ENCODE measurements at regions not wholly inside any gene's neighbourhood (a gene's known extent, or its start where the extent isn't known, plus 50 kb on each side); places are given as distances from the start of the nearest gene placed in this dataset.

DNA sequence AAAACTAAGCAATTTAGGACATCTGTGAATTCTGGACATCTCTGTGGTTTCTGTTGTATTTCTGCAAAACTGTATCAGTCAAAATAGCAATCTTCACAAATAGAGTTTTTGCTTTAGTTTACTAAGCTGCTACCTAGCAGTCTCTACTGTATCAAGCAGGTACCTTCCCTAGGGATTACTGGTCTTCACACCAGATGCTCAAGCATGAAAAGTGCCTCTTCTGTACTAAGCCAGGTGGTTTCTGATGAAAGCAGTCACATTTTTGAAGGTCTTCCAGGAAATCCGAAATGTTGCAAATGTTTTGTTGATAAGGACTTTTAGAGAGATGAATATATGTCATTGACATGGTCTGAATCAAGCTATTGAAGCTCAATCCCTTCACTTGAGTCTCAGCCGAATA lies 540.0 kb downstream of the KCTD16 start:
- Histone ChIP-seq H3K4me3 (ENCODE audit: low read length) (no peak overlapping the region), H3K4me1 (ENCODE audit: control insufficient read depth, insufficient read depth, low read length) (no peaks in the 10 kb centered on the region), H3K27ac (ENCODE audit: low read length) (no peak overlapping the region), H3K9me3 (ENCODE audit: control insufficient read depth, low read depth, low read length) (no peaks in the 10 kb centered on the region), H3K36me3 (ENCODE audit: control insufficient read depth, insufficient read depth, low read length) (no peaks in the 10 kb centered on the region), H3K27me3 (ENCODE audit: control insufficient read depth, insufficient read depth, low read length) (no peaks in the 10 kb centered on the region)
- no peak for DNase-seq
- no CpG with 5 or more reads among the region's 2 CpGs for WGBS (ENCODE audit: insufficient coverage, low lambda C conversion rate)

DNA sequence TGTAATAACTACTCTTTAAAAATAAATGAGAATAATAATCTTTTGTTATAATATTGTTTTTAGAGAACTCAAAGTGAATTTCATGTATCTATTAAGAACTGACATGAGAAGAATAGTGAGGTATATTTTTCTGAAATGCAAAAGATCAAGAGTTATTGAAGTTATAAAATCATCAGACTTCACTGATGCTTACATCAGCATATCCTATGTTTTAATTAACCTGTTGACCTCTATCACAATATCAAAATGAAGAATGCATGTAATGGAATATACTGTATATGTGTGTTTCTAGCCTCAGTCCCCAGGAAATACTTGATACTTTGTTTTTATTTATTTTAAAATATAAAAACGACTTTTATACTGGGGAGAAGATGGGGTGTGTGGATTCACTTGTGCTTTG lies 533.1 kb downstream of the KCTD16 start:
- WGBS (ENCODE audit: insufficient coverage, low lambda C conversion rate), result 33% methylated on average over 1 of the region's 1 CpG
- Histone ChIP-seq H3K4me1 (ENCODE audit: control insufficient read depth, insufficient read depth, low read length) (no peaks in the 10 kb centered on the region), H3K9me3 (ENCODE audit: control insufficient read depth, low read depth, low read length) (no peaks in the 10 kb centered on the region), H3K27ac (ENCODE audit: low read length) (no peak overlapping the region), H3K4me3 (ENCODE audit: low read length) (no peak overlapping the region), H3K27me3 (ENCODE audit: control insufficient read depth, insufficient read depth, low read length) (no peaks in the 10 kb centered on the region), H3K36me3 (ENCODE audit: control insufficient read depth, insufficient read depth, low read length) (no peaks in the 10 kb centered on the region)
- DNase-seq, result no peak

DNA sequence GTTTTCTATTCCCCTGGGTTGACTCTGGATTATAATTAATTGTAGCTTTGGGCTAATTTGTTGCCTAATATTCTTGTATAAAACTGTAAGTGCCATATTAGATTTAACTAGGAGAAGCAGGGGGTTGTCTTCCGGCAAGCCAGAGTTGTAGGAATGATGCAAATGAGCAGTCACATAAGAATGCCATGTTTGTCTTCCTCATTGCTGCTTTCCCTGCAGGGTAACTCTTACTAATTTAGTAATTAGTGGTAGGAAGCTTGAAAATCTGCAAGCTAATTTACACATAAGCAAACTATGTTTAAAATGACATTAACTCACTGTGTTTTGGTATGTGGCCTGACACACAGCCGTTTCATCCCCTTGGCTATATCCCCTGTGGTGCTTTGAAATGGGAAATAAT lies 527.8 kb downstream of the KCTD16 start:
- H3K27ac ChIP-seq (ENCODE audit: low read length), result no peak overlapping the region
- no peak for DNase-seq
- H3K27me3 ChIP-seq (ENCODE audit: control insufficient read depth, insufficient read depth, low read length), result no peaks in the 10 kb centered on the region
- no peaks in the 10 kb centered on the region for H3K9me3 ChIP-seq (ENCODE audit: control insufficient read depth, low read depth, low read length)
- no CpG with 5 or more reads among the region's 2 CpGs for WGBS (ENCODE audit: insufficient coverage, low lambda C conversion rate)
- no peaks in the 10 kb centered on the region for H3K4me1 ChIP-seq (ENCODE audit: control insufficient read depth, insufficient read depth, low read length)
- no peaks in the 10 kb centered on the region for H3K36me3 ChIP-seq (ENCODE audit: control insufficient read depth, insufficient read depth, low read length)
- no peak overlapping the region for H3K4me3 ChIP-seq (ENCODE audit: low read length)

DNA sequence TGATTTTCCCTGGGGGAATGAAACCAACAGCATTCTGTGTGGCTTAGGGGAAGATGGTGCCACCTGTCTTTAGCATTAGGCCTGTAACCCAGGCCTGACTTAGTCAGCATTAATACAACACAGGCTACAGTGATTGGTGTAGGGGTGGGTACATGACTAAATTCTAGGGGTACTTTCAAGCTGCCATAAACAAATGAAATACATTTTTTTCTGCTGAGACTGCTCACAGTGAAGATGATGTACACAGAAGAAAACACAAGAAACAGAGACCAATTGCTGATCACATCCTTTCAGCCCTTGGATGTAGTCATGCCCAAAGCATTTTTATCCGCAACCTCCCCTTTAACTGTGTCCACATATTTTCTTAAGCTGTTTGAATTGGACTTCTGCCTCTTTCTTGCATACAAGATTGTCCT lies 527.2 kb downstream of the KCTD16 start:
- H3K4me3 ChIP-seq (ENCODE audit: low read length), result no peak overlapping the region
- no CpG with 5 or more reads among the region's 1 CpG for WGBS (ENCODE audit: insufficient coverage, low lambda C conversion rate)
- no peaks in the 10 kb centered on the region for H3K27me3 ChIP-seq (ENCODE audit: control insufficient read depth, insufficient read depth, low read length)
- H3K4me1 ChIP-seq (ENCODE audit: control insufficient read depth, insufficient read depth, low read length), result no peaks in the 10 kb centered on the region
- no peak overlapping the region for H3K27ac ChIP-seq (ENCODE audit: low read length)
- DNase-seq, result no peak
- H3K36me3 ChIP-seq (ENCODE audit: control insufficient read depth, insufficient read depth, low read length), result no peaks in the 10 kb centered on the region
- H3K9me3 ChIP-seq (ENCODE audit: control insufficient read depth, low read depth, low read length), result no peaks in the 10 kb centered on the region

DNA sequence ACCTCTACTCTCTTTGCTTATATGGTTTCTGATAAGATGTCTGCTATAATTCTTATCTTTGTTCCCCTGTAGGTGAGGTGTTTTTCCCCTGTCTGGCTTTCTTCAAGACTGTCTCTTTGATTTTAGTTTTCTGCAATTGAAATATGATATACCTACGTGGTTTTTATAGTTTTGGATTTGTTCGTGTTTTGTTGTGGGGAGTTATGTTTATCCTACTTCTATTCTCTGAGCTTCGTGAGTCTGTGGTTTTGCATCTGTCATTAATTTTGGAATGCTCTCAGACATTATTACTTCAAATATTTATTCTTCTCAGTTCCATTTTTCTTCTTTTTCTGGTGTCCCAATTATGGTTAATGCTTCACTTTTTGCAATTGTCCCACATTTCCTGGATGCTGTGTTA lies 521.3 kb downstream of the KCTD16 start:
- DNase-seq, result no peak
- no peaks in the 10 kb centered on the region for H3K4me1 ChIP-seq (ENCODE audit: control insufficient read depth, insufficient read depth, low read length)
- WGBS (ENCODE audit: insufficient coverage, low lambda C conversion rate), result 50% methylated on average over 2 of the region's 3 CpGs
- no peaks in the 10 kb centered on the region for H3K36me3 ChIP-seq (ENCODE audit: control insufficient read depth, insufficient read depth, low read length)
- H3K27ac ChIP-seq (ENCODE audit: low read length), result no peak overlapping the region
- H3K4me3 ChIP-seq (ENCODE audit: low read length), result no peak overlapping the region
- H3K9me3 ChIP-seq (ENCODE audit: control insufficient read depth, low read depth, low read length), result no peaks in the 10 kb centered on the region
- no peaks in the 10 kb centered on the region for H3K27me3 ChIP-seq (ENCODE audit: control insufficient read depth, insufficient read depth, low read length)

DNA sequence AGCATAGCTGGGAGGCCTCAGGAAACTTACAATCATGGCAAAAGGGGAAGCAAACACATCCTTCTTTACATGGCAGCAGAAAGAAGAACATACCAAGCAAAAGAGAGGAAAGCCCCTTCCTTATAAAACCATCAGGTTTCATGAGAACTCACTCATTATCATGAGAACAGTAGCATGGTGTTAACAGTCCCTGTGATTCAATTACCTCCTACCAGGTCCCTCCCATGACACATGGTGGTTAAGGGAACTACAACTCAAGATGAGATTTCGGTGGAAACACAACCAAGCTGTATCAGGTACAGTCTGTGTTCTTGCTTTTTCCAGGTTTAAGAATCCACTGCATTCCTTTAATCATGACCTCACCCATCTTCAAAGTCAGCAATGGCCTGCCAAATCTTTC lies 514.2 kb downstream of the KCTD16 start:
- H3K4me3 ChIP-seq (ENCODE audit: low read length), result no peak overlapping the region
- H3K27me3 ChIP-seq (ENCODE audit: control insufficient read depth, insufficient read depth, low read length), result no peaks in the 10 kb centered on the region
- H3K27ac ChIP-seq (ENCODE audit: low read length), result no peak overlapping the region
- no peaks in the 10 kb centered on the region for H3K4me1 ChIP-seq (ENCODE audit: control insufficient read depth, insufficient read depth, low read length)
- no peak for DNase-seq
- no peaks in the 10 kb centered on the region for H3K36me3 ChIP-seq (ENCODE audit: control insufficient read depth, insufficient read depth, low read length)
- no CpG with 5 or more reads among the region's 1 CpG for WGBS (ENCODE audit: insufficient coverage, low lambda C conversion rate)
- H3K9me3 ChIP-seq (ENCODE audit: control insufficient read depth, low read depth, low read length), result no peaks in the 10 kb centered on the region

DNA sequence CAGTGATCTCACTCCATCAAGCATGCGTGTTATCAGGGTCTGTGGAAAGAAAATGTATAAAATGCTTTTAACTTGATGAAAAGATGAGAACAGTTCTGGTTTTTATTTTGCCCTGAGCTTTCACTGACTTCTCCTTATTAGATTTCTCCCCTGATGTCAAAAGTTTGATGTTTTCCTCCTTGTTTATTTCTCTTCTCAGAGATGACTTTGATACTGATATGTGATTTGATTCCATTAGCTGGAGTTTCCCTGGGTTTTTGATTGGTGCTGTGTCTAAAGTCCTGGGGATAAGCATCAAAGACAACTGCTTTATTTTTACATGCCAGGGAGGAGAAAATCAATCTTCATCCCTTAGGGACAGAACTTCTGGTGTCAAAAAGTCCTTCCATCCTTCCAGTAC lies 510.0 kb downstream of the KCTD16 start:
- Histone ChIP-seq H3K27me3 (ENCODE audit: control insufficient read depth, insufficient read depth, low read length) (no peaks in the 10 kb centered on the region), H3K27ac (ENCODE audit: low read length) (no peak overlapping the region), H3K36me3 (ENCODE audit: control insufficient read depth, insufficient read depth, low read length) (no peaks in the 10 kb centered on the region), H3K9me3 (ENCODE audit: control insufficient read depth, low read depth, low read length) (no peaks in the 10 kb centered on the region), H3K4me3 (ENCODE audit: low read length) (no peak overlapping the region), H3K4me1 (ENCODE audit: control insufficient read depth, insufficient read depth, low read length) (no peaks in the 10 kb centered on the region)
- DNase-seq, result no peak
- WGBS (ENCODE audit: insufficient coverage, low lambda C conversion rate), result no CpG with 5 or more reads among the region's 1 CpG

DNA sequence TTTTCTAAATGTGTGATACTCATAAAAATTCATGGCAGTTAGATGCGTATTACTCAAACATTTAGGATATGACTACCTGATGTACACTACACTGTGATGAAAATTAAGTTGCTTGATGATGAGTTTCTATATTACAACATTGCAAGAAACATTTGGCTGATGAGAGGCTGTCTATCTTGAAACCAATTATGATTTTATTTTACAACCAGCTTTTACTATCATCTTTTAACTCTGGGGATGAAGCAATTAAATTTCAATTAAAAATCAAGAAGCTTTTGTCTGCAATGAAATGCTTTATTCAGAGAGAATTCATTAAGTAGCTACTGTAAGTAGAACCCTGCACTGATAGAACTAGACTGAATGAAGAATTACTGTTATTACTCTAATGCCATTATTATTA lies 500.4 kb downstream of the KCTD16 start:
- H3K4me3 ChIP-seq (ENCODE audit: low read length), result no peak overlapping the region
- no peaks in the 10 kb centered on the region for H3K36me3 ChIP-seq (ENCODE audit: control insufficient read depth, insufficient read depth, low read length)
- H3K27ac ChIP-seq (ENCODE audit: low read length), result no peak overlapping the region
- no CpG with 5 or more reads among the region's 1 CpG for WGBS (ENCODE audit: insufficient coverage, low lambda C conversion rate)
- no peaks in the 10 kb centered on the region for H3K9me3 ChIP-seq (ENCODE audit: control insufficient read depth, low read depth, low read length)
- H3K4me1 ChIP-seq (ENCODE audit: control insufficient read depth, insufficient read depth, low read length), result no peaks in the 10 kb centered on the region
- no peaks in the 10 kb centered on the region for H3K27me3 ChIP-seq (ENCODE audit: control insufficient read depth, insufficient read depth, low read length)
- no peak for DNase-seq

DNA sequence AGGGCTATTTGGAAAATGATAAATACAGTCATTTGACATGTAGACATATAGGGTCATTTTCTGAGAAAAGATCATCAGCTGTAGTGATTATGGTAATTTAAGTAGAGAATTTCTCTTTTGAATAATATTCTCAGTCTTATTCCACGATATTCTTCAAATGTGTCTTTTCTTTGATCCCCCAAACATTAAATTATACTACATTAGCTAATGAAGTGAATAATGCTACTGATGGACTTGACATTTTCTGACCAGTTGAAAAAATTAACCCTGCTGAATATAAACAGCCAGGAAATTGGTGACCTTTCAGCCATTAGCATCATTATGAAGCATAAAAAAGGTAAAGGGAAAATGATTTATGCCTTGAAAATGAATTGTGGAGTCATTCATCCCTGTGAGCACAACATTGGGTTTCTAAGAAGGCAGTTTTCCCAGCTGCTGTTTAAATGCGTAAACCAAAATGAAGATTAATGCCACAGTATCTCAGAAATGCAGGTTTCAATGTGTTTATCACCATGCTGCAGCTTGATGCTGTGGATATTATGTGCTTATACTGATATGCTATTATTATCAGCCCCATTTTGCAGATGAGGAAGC lies 489.1 kb downstream of the KCTD16 start:
- WGBS (ENCODE audit: insufficient coverage, low lambda C conversion rate), result 43% methylated on average over 1 of the region's 2 CpGs
- H3K9me3 ChIP-seq (ENCODE audit: control insufficient read depth, low read depth, low read length), result no peaks in the 10 kb centered on the region
- H3K27me3 ChIP-seq (ENCODE audit: control insufficient read depth, insufficient read depth, low read length), result no peaks in the 10 kb centered on the region
- no peak overlapping the region for H3K4me3 ChIP-seq (ENCODE audit: low read length)
- DNase-seq, result no peak
- H3K27ac ChIP-seq (ENCODE audit: low read length), result no peak overlapping the region
- H3K4me1 ChIP-seq (ENCODE audit: control insufficient read depth, insufficient read depth, low read length), result no peaks in the 10 kb centered on the region
- H3K36me3 ChIP-seq (ENCODE audit: control insufficient read depth, insufficient read depth, low read length), result no peaks in the 10 kb centered on the region

DNA sequence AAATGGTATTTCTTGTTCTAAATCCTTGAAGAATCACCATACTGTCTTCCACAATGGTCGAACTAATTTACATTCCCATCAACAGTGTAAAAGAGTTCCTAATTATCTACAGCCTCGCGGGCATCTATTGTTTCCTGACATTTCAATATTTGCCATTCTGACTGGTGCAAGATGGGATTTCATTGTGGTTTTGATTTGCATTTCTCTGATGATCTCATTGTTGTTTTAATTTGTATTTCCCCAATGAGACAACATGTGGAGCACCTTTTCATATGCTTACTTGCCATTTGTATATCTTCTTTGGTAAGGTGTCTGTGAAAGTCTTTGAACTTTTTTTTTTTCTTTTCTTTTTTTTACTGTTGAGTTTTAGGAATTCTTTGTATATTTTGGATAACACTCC lies 473.6 kb downstream of the KCTD16 start:
- 83% methylated on average over 1 of the region's 3 CpGs for WGBS (ENCODE audit: insufficient coverage, low lambda C conversion rate)
- Histone ChIP-seq H3K27me3 (ENCODE audit: control insufficient read depth, insufficient read depth, low read length) (no peaks in the 10 kb centered on the region), H3K36me3 (ENCODE audit: control insufficient read depth, insufficient read depth, low read length) (no peaks in the 10 kb centered on the region), H3K4me1 (ENCODE audit: control insufficient read depth, insufficient read depth, low read length) (no peaks in the 10 kb centered on the region), H3K9me3 (ENCODE audit: control insufficient read depth, low read depth, low read length) (no peaks in the 10 kb centered on the region), H3K4me3 (ENCODE audit: low read length) (no peak overlapping the region), H3K27ac (ENCODE audit: low read length) (no peak overlapping the region)
- no peak for DNase-seq

DNA sequence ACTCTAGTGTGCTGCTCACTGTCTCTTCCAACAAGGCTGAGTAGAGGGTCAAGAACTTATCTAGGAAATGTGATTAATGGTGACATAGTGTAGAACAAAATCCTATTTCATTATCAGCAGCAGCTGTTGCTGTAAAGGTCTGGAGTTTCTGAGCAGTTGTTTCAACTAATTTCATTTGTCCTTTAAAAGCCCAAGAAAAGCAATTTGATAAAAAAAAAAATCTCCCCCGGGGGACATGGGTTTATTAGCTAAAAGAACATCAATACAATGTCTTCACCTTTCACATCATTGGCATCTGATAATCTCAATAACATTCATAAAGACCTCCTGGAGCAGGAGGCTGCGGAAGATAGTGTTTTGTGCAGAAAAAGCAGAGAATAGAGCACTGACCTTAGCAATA lies 468.1 kb downstream of the KCTD16 start:
- no peak for DNase-seq
- Histone ChIP-seq H3K27ac (ENCODE audit: low read length) (no peak overlapping the region), H3K9me3 (ENCODE audit: control insufficient read depth, low read depth, low read length) (no peaks in the 10 kb centered on the region), H3K27me3 (ENCODE audit: control insufficient read depth, insufficient read depth, low read length) (no peaks in the 10 kb centered on the region), H3K4me1 (ENCODE audit: control insufficient read depth, insufficient read depth, low read length) (no peaks in the 10 kb centered on the region), H3K4me3 (ENCODE audit: low read length) (no peak overlapping the region), H3K36me3 (ENCODE audit: control insufficient read depth, insufficient read depth, low read length) (no peaks in the 10 kb centered on the region)
- WGBS (ENCODE audit: insufficient coverage, low lambda C conversion rate), result 100% methylated on average over 1 of the region's 2 CpGs
